RWPE2 (cell line): ENCODE measurements at regions not wholly inside any gene's neighbourhood (a gene's known extent, or its start where the extent isn't known, plus 50 kb on each side); places are given as distances from the start of the nearest gene placed in this dataset.
A peak's percentile ranks its signal among the peaks of the same experiment; 100 is the strongest.

Experiments
- ATAC-seq: fragments of 200-7000 bp; cut with Tn5 transposase; 3 replicates; pipeline ENCODE4 v1.9.1; 2021; ENCODE audit warnings: low read depth
- DNase-seq: peaks from one replicate; pipeline ENCODE4 v3.0.0-alpha.2; 2020; ENCODE audit warnings: low spot score
- H3K27ac ChIP-seq: fragments of 450-650 bp; 2 replicates; pipeline ENCODE4 v1.5.1; 2017; ENCODE audit warnings: mild to moderate bottlenecking; ENCODE audit not compliant: poor library complexity, severe bottlenecking
- H3K27me3 ChIP-seq: fragments of 250-450 bp; sonication (Bioruptor Pico); 2 replicates; pipeline ENCODE4 v1.5.1; 2021; ENCODE audit warnings: mild to moderate bottlenecking, moderate library complexity; ENCODE audit not compliant: insufficient read depth, poor library complexity, severe bottlenecking
- H3K36me3 ChIP-seq: fragments of 250-450 bp; sonication (Bioruptor Pico); 2 replicates; pipeline ENCODE4 v1.5.1; 2020; ENCODE audit warnings: low read depth, mild to moderate bottlenecking, moderate library complexity
- H3K4me1 ChIP-seq: fragments of 250-450 bp; sonication (Bioruptor Pico); 2 replicates; pipeline ENCODE4 v1.5.1; 2021; ENCODE audit warnings: mild to moderate bottlenecking, moderate library complexity; ENCODE audit not compliant: insufficient read depth, poor library complexity, severe bottlenecking
- H3K4me3 ChIP-seq: fragments of 250-450 bp; sonication (Bioruptor Pico); 2 replicates; pipeline ENCODE4 v1.5.1; 2021; ENCODE audit warnings: mild to moderate bottlenecking, moderate library complexity; ENCODE audit not compliant: severe bottlenecking
- H3K9me3 ChIP-seq: fragments of 250-450 bp; sonication (Bioruptor Pico); 2 replicates; pipeline ENCODE4 v1.5.1; 2021; ENCODE audit warnings: mild to moderate bottlenecking, moderate library complexity; ENCODE audit not compliant: severe bottlenecking
- CTCF ChIP-seq: fragments of 450-650 bp; IDR thresholded peaks from one replicate; pipeline ENCODE4 v1.5.1; 2017; ENCODE audit warnings: mild to moderate bottlenecking, moderate library complexity; ENCODE audit not compliant: poor library complexity, severe bottlenecking

GRCh38 chr21:41641821-41642701 lies 124.8 kb downstream of the RIPK4 start:
- DNase-seq (peak; percentile 86), ATAC-seq (peak; percentile 91)
- Histone ChIP-seq H3K27ac (peak overlapping the region; percentile 99), H3K27me3 (no peaks in the 10 kb centered on the region), H3K4me1 (peaks cover 36% of the 10 kb centered on the region), H3K4me3 (no peak overlapping the region), H3K9me3 (no peaks in the 10 kb centered on the region), H3K36me3 (no peaks in the 10 kb centered on the region)
- no peak for TF ChIP-seq CTCF

- no peaks in the 10 kb centered on the region for H3K27me3 ChIP-seq
- peak; percentile 20; the same call in 2 of the 3 replicates for ATAC-seq
- peak overlapping the region; percentile 99 for H3K27ac ChIP-seq
- DNase-seq: no peak
- no peak overlapping the region for H3K4me3 ChIP-seq
- H3K36me3 ChIP-seq: no peaks in the 10 kb centered on the region
- peaks cover 36% of the 10 kb centered on the region for H3K4me1 ChIP-seq
- H3K9me3 ChIP-seq: no peaks in the 10 kb centered on the region
- no peak for TF ChIP-seq CTCF
Measured at GRCh38 chr21:41641510-41641815, 125.4 kb downstream of the RIPK4 start.

- no peak for DNase-seq
- H3K27ac ChIP-seq: peak overlapping the region; percentile 99
- no peaks in the 10 kb centered on the region for H3K27me3 ChIP-seq
Measured at GRCh38 chr21:41640748-41641509, 125.9 kb downstream of the RIPK4 start.

GRCh38 chr21:41639766-41640165 lies 127.1 kb downstream of the RIPK4 start:
- peak overlapping the region; percentile 99 for H3K27ac ChIP-seq
- H3K36me3 ChIP-seq: no peaks in the 10 kb centered on the region
- no peak overlapping the region for H3K4me3 ChIP-seq
- ATAC-seq (no peak), DNase-seq (no peak)
- H3K4me1 ChIP-seq: peaks cover 44% of the 10 kb centered on the region
- no peaks in the 10 kb centered on the region for H3K27me3 ChIP-seq
- TF ChIP-seq CTCF: no peak
- H3K9me3 ChIP-seq: no peaks in the 10 kb centered on the region

More at GRCh38 chr21:41640748-41641509, 125.9 kb downstream of the RIPK4 start:
- peaks cover 36% of the 10 kb centered on the region for H3K4me1 ChIP-seq
- no peaks in the 10 kb centered on the region for H3K9me3 ChIP-seq
- no peaks in the 10 kb centered on the region for H3K36me3 ChIP-seq
- ATAC-seq: peak; percentile 50
- H3K4me3 ChIP-seq: no peak overlapping the region
- no peak for TF ChIP-seq CTCF

- no peak for DNase-seq
- Histone ChIP-seq H3K9me3 (no peaks in the 10 kb centered on the region), H3K36me3 (no peaks in the 10 kb centered on the region), H3K27me3 (no peaks in the 10 kb centered on the region), H3K27ac (peak overlapping the region; percentile 99), H3K4me1 (peaks cover 43% of the 10 kb centered on the region), H3K4me3 (no peak overlapping the region)
- no peak for ATAC-seq
- no peak for TF ChIP-seq CTCF
Measured at GRCh38 chr21:41639336-41639735, 127.5 kb downstream of the RIPK4 start.
